ENCODE measurements at regions not wholly inside any gene's neighbourhood (a gene's known extent, or its start where the extent isn't known, plus 50 kb on each side); places are given as distances from the start of the nearest gene placed in this dataset.

DNA sequence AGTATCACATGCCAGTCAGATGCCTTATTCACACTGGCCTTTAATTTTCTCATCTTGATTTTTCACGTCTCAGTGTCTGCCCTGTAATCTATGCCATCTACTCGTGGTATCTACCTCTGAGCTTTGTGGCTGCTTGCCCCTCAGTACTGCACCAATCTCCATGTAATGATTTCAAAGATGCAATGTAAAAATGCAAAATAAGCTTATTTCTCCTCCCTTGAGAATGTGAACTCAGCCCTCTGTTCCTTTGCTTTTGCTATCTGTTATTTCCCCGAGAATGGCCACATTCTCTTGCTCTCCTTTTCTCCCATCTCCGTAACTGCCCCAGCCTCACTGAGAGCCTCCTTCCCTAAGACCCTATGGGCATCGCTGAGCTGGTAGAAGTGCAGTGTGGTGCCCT is 317.5 kb downstream of the SFMBT2 start:
- POLR2A ChIA-PET (ENCODE audit: unreplicated experiment) = no interaction called here
- BruUV-seq (replicated peaks) = no TSS peak

DNA sequence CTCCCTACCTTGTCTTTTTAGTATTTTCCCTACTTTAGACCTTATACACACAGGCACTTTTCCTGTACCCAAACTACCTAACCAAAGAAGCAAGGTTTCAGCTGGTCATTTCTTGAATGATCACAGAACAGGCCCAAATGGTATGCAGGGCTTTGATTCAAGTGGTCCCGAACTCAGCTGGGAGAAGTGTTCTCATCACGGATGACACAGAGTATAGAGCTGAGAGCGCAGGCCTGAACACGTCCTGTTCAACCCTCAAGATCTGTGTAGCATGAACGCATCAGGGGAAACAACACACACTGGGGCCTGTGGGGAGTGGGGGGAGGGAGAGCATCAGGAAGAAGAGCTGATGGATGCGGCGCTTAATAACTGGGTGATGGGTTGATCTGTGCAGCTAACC is 318.2 kb downstream of the SFMBT2 start:
- TF ChIP-seq EZH2phosphoT487 (IDR thresholded peaks at IDR 0.05; ENCODE audit: borderline replicate concordance, low read length) (no peak), EZH2 (IDR thresholded peaks at IDR 0.05; ENCODE audit: low read length, unreplicated experiment) (no peak)
- TF ChIP-seq, protein P1, sequence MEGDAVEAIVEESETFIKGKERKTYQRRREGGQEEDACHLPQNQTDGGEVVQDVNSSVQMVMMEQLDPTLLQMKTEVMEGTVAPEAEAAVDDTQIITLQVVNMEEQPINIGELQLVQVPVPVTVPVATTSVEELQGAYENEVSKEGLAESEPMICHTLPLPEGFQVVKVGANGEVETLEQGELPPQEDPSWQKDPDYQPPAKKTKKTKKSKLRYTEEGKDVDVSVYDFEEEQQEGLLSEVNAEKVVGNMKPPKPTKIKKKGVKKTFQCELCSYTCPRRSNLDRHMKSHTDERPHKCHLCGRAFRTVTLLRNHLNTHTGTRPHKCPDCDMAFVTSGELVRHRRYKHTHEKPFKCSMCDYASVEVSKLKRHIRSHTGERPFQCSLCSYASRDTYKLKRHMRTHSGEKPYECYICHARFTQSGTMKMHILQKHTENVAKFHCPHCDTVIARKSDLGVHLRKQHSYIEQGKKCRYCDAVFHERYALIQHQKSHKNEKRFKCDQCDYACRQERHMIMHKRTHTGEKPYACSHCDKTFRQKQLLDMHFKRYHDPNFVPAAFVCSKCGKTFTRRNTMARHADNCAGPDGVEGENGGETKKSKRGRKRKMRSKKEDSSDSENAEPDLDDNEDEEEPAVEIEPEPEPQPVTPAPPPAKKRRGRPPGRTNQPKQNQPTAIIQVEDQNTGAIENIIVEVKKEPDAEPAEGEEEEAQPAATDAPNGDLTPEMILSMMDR (conservative IDR thresholded peaks at IDR 0.05; ENCODE audit: low read depth, low read length) = no peak
- ATAC-seq (no peak), DNase-seq (no peak)
- H4K20me1 ChIP-seq (ENCODE audit: low read length) = no peaks in the 10 kb centered on the region
- H3K4me1 ChIP-seq (ENCODE audit: insufficient read depth, low read length) = no peaks in the 10 kb centered on the region
- H3K36me3 ChIP-seq (ENCODE audit: low read depth, low read length) = no peaks in the 10 kb centered on the region
- H3K4me3 ChIP-seq (ENCODE audit: low read length) = no peak overlapping the region
- H3K27me3 ChIP-seq (ENCODE audit: low read length) = no peaks in the 10 kb centered on the region
- POLR2A ChIA-PET (ENCODE audit: unreplicated experiment) = no interaction called here
- intact Hi-C loops (cut with micrococcal nuclease) = no loop called here
- H3K4me2 ChIP-seq (ENCODE audit: low read length) = no peak overlapping the region
- no peak overlapping the region for H3K9ac ChIP-seq (ENCODE audit: low read length)
- CTCF ChIA-PET = no interaction called here
- no peaks in the 10 kb centered on the region for H3K9me3 ChIP-seq (ENCODE audit: low read length)
- H3K79me2 ChIP-seq (ENCODE audit: low read length) = no peaks in the 10 kb centered on the region
- H3F3A ChIP-seq (ENCODE audit: low read length, unreplicated experiment) = no peaks in the 10 kb centered on the region
- no TSS peak for BruUV-seq (replicated peaks)
- H3K9me2 ChIP-seq (replicated peaks; ENCODE audit: low read length) = no peaks in the 10 kb centered on the region
- no peak overlapping the region for H3K27ac ChIP-seq (ENCODE audit: low read length)
- no peak overlapping the region for H2AFZ ChIP-seq (ENCODE audit: low read length)

More for the DNA sequence above, 317.5 kb downstream of the SFMBT2 start:
- no peaks in the 10 kb centered on the region for H4K20me1 ChIP-seq (ENCODE audit: low read length)
- no peaks in the 10 kb centered on the region for H3K27me3 ChIP-seq (ENCODE audit: low read length)
- no peak overlapping the region for H3K4me3 ChIP-seq (ENCODE audit: low read length)
- CTCF ChIA-PET = no interaction called here
- no peak overlapping the region for H3K9ac ChIP-seq (ENCODE audit: low read length)
- no peak overlapping the region for H3K4me2 ChIP-seq (ENCODE audit: low read length)
- intact Hi-C loops (cut with micrococcal nuclease) = no loop called here
- TF ChIP-seq EZH2phosphoT487 (IDR thresholded peaks at IDR 0.05; ENCODE audit: borderline replicate concordance, low read length) (no peak), EZH2 (IDR thresholded peaks at IDR 0.05; ENCODE audit: low read length, unreplicated experiment) (no peak)
- TF ChIP-seq, protein P1 (conservative IDR thresholded peaks at IDR 0.05; ENCODE audit: low read depth, low read length) = no peak
- H3K9me3 ChIP-seq (ENCODE audit: low read length) = no peaks in the 10 kb centered on the region
- H2AFZ ChIP-seq (ENCODE audit: low read length) = no peak overlapping the region
- no peaks in the 10 kb centered on the region for H3K9me2 ChIP-seq (replicated peaks; ENCODE audit: low read length)
- H3K79me2 ChIP-seq (ENCODE audit: low read length) = no peaks in the 10 kb centered on the region
- DNase-seq (no peak), ATAC-seq (no peak)
- H3F3A ChIP-seq (ENCODE audit: low read length, unreplicated experiment) = no peaks in the 10 kb centered on the region
- no peak overlapping the region for H3K27ac ChIP-seq (ENCODE audit: low read length)
- no peaks in the 10 kb centered on the region for H3K36me3 ChIP-seq (ENCODE audit: low read depth, low read length)
- no peaks in the 10 kb centered on the region for H3K4me1 ChIP-seq (ENCODE audit: insufficient read depth, low read length)

DNA sequence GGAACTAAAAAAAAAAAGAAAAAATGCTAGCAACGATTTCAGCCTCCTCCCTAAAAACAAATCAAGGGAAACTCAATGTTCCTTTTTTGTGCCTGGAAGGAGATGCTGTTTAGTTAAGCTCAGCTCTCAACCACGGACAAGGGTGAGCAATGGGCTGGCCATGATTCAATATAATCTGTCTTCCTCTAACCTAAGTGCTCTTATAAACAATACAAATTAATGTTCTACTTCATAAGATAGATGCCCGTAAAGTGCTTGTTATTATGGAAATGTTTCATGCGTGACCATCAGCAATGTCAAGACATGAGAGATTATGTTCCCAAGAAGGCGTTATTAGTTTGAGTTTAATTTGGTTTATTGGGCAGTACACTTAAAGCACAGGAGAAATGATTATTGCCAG is 320.3 kb downstream of the SFMBT2 start:
- no TSS peak for BruUV-seq (replicated peaks)
- Histone ChIP-seq H3K9me3 (ENCODE audit: low read length) (no peaks in the 10 kb centered on the region), H3K4me3 (ENCODE audit: low read length) (no peak overlapping the region), H4K20me1 (ENCODE audit: low read length) (no peaks in the 10 kb centered on the region), H3K79me2 (ENCODE audit: low read length) (no peaks in the 10 kb centered on the region), H3K9ac (ENCODE audit: low read length) (no peak overlapping the region), H3F3A (ENCODE audit: low read length, unreplicated experiment) (no peaks in the 10 kb centered on the region), H3K36me3 (ENCODE audit: low read depth, low read length) (no peaks in the 10 kb centered on the region), H3K9me2 (replicated peaks; ENCODE audit: low read length) (no peaks in the 10 kb centered on the region), H3K27me3 (ENCODE audit: low read length) (no peaks in the 10 kb centered on the region), H3K27ac (ENCODE audit: low read length) (no peak overlapping the region), H3K4me1 (ENCODE audit: insufficient read depth, low read length) (no peaks in the 10 kb centered on the region), H2AFZ (ENCODE audit: low read length) (no peak overlapping the region), H3K4me2 (ENCODE audit: low read length) (no peak overlapping the region)
- ChIA-PET CTCF (no interaction called here), POLR2A (ENCODE audit: unreplicated experiment) (no interaction called here)
- ATAC-seq (no peak), DNase-seq (no peak)
- TF ChIP-seq EZH2phosphoT487 (IDR thresholded peaks at IDR 0.05; ENCODE audit: borderline replicate concordance, low read length) (no peak), EZH2 (IDR thresholded peaks at IDR 0.05; ENCODE audit: low read length, unreplicated experiment) (no peak)
- TF ChIP-seq, protein P1 (conservative IDR thresholded peaks at IDR 0.05; ENCODE audit: low read depth, low read length) = no peak
- intact Hi-C loops (cut with micrococcal nuclease) = no loop called here
